Activated CD8-positive, alpha-beta memory T cell treated with anti-CD3 and anti-CD28 coated beads for 4 hours (primary cell): ENCODE measurements at regions not wholly inside any gene's neighbourhood (a gene's known extent, or its start where the extent isn't known, plus 50 kb on each side); places are given as distances from the start of the nearest gene placed in this dataset.
"Not testable (repeated sequence)": the region's sequence is repeated elsewhere in the genome, so short reads cannot be mapped to it uniquely, and the experiment has no call there.

Experiments used
- DNase-seq, 2 donors: peaks; one replicate each; pipeline ENCODE4 v3.0.0-alpha.2; 2020; ENCODE audit warnings: low read depth in 2 of 2

GRCh38 chr2:195164930-195165329 lies 492.1 kb upstream of the SLC39A10 start:
- DNase-seq, result no peak

DNA sequence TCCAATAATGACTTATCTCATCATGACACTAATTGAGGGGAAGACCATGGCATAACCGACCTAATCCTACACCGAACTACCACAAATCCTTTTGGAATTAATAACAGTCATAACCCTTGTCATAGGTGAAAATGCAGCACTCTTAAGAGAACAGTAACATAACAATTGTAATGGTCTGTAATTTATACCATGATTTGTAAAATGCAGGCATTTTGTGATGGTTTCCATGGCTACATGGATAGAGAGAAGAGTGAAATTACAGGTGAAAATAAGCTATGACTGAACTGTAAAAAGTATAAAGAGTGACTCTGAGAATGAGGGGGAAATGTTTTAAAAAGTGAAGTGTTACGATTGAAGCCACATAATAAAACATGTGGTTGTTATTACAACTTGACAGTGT lies 494.1 kb upstream of the SLC39A10 start:
- no peak for DNase-seq

DNA sequence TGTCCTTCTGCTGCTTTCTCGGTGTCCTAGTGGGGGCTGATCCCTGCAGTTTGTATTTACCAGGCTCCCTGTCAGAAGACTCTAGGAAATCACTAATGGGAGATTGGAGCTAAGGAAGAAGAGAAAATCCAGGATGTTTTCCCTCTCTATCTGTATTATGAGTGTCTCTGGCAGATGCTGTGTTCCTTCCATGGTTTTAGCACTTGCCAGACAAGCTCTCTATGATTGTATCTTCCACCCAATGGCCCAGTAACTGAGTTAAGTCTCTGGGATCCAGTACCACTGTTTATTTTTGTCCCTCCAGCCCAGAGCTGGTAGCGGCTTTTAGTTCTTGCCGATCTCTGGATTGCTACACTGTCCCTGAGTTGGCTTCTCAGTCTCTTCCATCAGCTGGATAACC lies 494.8 kb upstream of the SLC39A10 start:
- DNase-seq, result no peak

DNA sequence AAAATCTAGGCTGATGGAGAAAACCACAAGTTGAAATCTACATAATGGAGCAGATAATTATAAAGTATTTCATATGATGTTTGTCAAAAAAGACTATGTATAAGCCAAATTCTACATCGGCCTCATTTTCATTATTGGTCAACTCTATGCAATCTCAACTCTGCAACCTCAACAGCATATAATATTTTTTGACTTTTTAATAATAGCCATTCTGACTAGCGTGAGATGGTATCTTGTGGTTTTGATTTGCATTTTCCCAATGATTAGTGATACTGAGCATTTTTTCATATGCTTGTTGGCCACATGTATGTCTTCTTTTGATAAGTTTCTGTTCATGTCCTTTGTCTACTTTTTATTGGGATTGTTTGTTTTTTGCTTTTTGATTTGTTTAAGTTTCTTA lies 496.1 kb upstream of the SLC39A10 start:
- DNase-seq, result no peak

DNA sequence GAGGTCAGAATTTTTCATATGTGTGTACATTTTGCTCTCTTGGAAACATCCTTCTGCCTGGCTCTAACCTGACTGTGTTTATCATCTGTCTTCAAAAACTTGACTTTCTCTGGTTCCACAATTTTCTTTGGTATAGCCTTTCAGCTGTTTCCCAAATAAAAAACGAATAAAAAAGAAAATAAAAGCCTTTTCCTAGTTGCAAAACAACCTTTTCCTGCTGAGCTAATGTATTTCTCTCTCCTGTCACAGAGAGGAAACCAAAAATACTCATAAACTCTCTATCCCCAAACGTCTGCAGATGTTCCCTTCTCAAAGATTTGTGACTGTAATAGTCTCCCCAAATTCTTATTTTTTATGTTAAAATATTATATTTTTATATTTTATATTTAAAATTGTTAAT lies 505.3 kb upstream of the SLC39A10 start:
- no peak for DNase-seq

- DNase-seq, result no peak
Measured at GRCh38 chr2:195150819-195151218, 506.2 kb upstream of the SLC39A10 start.

- no peak for DNase-seq
Measured at GRCh38 chr2:195148004-195148403, 509.0 kb upstream of the SLC39A10 start.

GRCh38 chr2:195146761-195147541 lies 510.1 kb upstream of the SLC39A10 start:
- no peak for DNase-seq

- DNase-seq, result no peak
Measured at GRCh38 chr2:195138435-195138834, 518.6 kb upstream of the SLC39A10 start.

- DNase-seq, result not testable (repeated sequence)
Measured at GRCh38 chr2:195125889-195126288, 531.1 kb upstream of the SLC39A10 start.

GRCh38 chr2:195124391-195125079 lies 532.5 kb upstream of the SLC39A10 start:
- DNase-seq, result no peak

GRCh38 chr2:195122653-195123052 lies 534.4 kb upstream of the SLC39A10 start:
- no peak for DNase-seq

GRCh38 chr2:195121341-195121740 lies 535.7 kb upstream of the SLC39A10 start:
- no peak for DNase-seq

GRCh38 chr2:195119231-195119630 lies 537.8 kb upstream of the SLC39A10 start:
- DNase-seq, result no peak

GRCh38 chr2:195118276-195118675 lies 538.8 kb upstream of the SLC39A10 start:
- no peak for DNase-seq

DNA sequence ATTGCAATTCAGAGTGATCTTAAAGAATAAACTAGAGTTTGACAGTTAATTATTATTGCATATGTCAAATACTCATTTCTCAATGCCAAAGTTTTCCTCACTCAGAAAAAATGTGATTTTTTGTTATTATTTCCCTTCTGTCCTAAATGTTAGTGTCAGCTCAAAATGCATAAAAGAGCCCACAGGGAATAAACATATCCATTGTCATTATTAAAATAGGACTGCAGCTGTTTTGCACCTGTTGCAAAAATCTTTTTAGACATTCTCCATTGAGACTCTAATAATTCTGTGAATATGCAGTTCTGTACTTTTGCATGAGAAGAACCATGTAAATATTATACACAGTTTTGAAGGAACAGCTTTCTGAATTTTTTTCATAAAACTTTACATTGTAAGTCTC lies 540.0 kb upstream of the SLC39A10 start:
- DNase-seq, result no peak

DNA sequence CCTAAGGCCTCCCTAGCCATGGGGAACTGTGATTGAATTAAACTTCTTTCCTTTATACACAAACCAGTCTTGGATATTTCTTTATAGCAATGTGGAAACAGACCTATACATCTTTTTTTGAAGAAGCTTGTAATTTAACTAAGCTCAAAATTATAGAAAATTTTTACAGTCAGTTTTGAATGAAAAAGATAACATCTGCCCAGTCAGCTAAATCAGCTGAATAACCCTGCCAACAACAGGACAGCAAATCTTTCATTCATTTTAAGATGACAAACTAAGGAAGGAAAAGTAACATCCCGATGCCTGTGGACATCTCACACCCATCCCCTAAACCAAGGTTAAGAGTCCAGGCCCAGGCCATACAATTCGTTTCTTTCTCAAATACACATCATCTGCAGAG lies 541.3 kb upstream of the SLC39A10 start:
- DNase-seq, result no peak

DNA sequence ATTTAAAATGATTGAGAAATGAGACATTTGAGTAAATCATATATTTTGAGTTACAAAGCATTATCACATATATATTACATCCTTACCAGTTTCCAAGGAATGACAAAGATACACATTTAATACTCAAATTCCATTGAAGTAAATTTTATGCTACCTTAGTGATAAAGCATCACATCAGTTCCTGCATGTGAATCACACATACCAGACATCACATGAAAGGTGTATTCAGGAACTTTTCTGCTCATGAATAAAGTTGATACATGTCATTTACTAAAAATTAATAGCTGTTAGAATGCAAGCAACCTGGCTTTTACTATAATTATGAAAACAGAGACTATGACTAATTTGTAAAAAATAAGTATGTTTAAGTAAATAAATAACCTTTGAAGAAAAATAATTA lies 548.8 kb upstream of the SLC39A10 start:
- no peak for DNase-seq

- no peak for DNase-seq
Measured at GRCh38 chr2:195106681-195107380, 550.2 kb upstream of the SLC39A10 start.

GRCh38 chr2:195105581-195105980 lies 551.4 kb upstream of the SLC39A10 start:
- DNase-seq, result no peak

GRCh38 chr2:195094330-195094729 lies 562.7 kb upstream of the SLC39A10 start:
- DNase-seq, result no peak

GRCh38 chr2:195092341-195092740 lies 564.7 kb upstream of the SLC39A10 start:
- no peak for DNase-seq

DNA sequence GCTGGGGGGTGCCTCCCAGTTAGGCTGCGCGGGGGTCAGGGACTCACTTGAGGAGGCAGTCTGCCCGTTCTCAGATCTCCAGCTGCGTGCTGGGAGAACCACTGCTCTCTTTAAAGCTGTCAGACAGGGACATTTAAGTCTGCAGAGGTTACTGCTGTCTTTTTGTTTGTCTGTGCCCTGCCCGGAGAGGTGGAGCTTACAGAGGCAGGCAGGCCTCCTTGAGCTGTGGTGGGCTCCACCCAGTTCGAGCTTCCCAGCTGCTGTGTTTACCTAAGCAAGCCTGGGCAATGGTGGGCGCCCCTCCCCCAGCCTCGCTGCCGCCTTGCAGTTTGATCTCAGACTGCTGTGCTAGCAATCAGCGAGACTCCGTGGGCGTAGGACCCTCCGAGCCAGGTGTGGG lies 584.2 kb upstream of the SLC39A10 start:
- DNase-seq, result not testable (repeated sequence)
